ENCODE measurements at regions not wholly inside any gene's neighbourhood (a gene's known extent, or its start where the extent isn't known, plus 50 kb on each side); places are given as distances from the start of the nearest gene placed in this dataset.

GRCh38 chr16:79320956-79321355 is 279.6 kb downstream of the MAF start:
- Histone ChIP-seq H4K20me1 (ENCODE audit: insufficient read depth, low read length) (no peaks in the 10 kb centered on the region), H3K4me3 (ENCODE audit: low read depth in 1 of 2, low read length in 2 of 2) (no peak overlapping the region), H3K27ac (ENCODE audit: low read length) (no peak overlapping the region), H3K4me1 (ENCODE audit: insufficient read depth, low read length) (peaks cover 10% of the 10 kb centered on the region), H2AFZ (ENCODE audit: low read depth, low read length) (no peak overlapping the region), H3K79me2 (ENCODE audit: insufficient read depth, low read length) (no peaks in the 10 kb centered on the region), H3K9ac (ENCODE audit: low read depth, low read length) (no peak overlapping the region), H3K27me3 (ENCODE audit: insufficient read depth, low read length, poor library complexity) (no peaks in the 10 kb centered on the region), H3K4me2 (ENCODE audit: insufficient read depth, low read length) (no peak overlapping the region), H3K9me3 (ENCODE audit: insufficient read depth, low read length, severe bottlenecking) (no peaks in the 10 kb centered on the region), H3K36me3 (ENCODE audit: insufficient read depth, low read length) (no peaks in the 10 kb centered on the region)
- DNase-seq (no peak), ATAC-seq (ENCODE audit: insufficient read depth, low read depth) (no peak)
- TF ChIP-seq CTCF (IDR thresholded peaks at IDR 0.05; ENCODE audit: borderline replicate concordance, extremely low read depth, low read length, poor library complexity, severe bottlenecking): no peak
- TF ChIP-seq EZH2 (IDR thresholded peaks at IDR 0.05; ENCODE audit: borderline replicate concordance, low read depth, low read length, severe bottlenecking): no peak

- Histone ChIP-seq H3K27me3 (ENCODE audit: insufficient read depth, low read length, poor library complexity) (no peaks in the 10 kb centered on the region), H3K27ac (ENCODE audit: low read length) (no peak overlapping the region), H3K9ac (ENCODE audit: low read depth, low read length) (no peak overlapping the region), H3K4me2 (ENCODE audit: insufficient read depth, low read length) (no peak overlapping the region), H4K20me1 (ENCODE audit: insufficient read depth, low read length) (no peaks in the 10 kb centered on the region), H3K9me3 (ENCODE audit: insufficient read depth, low read length, severe bottlenecking) (no peaks in the 10 kb centered on the region), H3K4me1 (ENCODE audit: insufficient read depth, low read length) (no peaks in the 10 kb centered on the region), H3K36me3 (ENCODE audit: insufficient read depth, low read length) (no peaks in the 10 kb centered on the region), H3K79me2 (ENCODE audit: insufficient read depth, low read length) (no peaks in the 10 kb centered on the region), H2AFZ (ENCODE audit: low read depth, low read length) (no peak overlapping the region), H3K4me3 (ENCODE audit: low read depth in 1 of 2, low read length in 2 of 2) (no peak overlapping the region)
- TF ChIP-seq CTCF (IDR thresholded peaks at IDR 0.05; ENCODE audit: borderline replicate concordance, extremely low read depth, low read length, poor library complexity, severe bottlenecking) (no peak), EZH2 (IDR thresholded peaks at IDR 0.05; ENCODE audit: borderline replicate concordance, low read depth, low read length, severe bottlenecking) (no peak)
- no peak for ATAC-seq (ENCODE audit: insufficient read depth, low read depth)
- DNase-seq: no peak
These were observed 282.2 kb downstream of the MAF start for GRCh38 chr16:79318143-79318899.

GRCh38 chr16:79317521-79317920 is 283.0 kb downstream of the MAF start:
- Histone ChIP-seq H3K4me1 (ENCODE audit: insufficient read depth, low read length) (no peaks in the 10 kb centered on the region), H3K36me3 (ENCODE audit: insufficient read depth, low read length) (no peaks in the 10 kb centered on the region), H3K79me2 (ENCODE audit: insufficient read depth, low read length) (no peaks in the 10 kb centered on the region), H3K27ac (ENCODE audit: low read length) (no peak overlapping the region), H4K20me1 (ENCODE audit: insufficient read depth, low read length) (no peaks in the 10 kb centered on the region), H3K4me2 (ENCODE audit: insufficient read depth, low read length) (no peak overlapping the region), H2AFZ (ENCODE audit: low read depth, low read length) (no peak overlapping the region), H3K9ac (ENCODE audit: low read depth, low read length) (no peak overlapping the region), H3K27me3 (ENCODE audit: insufficient read depth, low read length, poor library complexity) (no peaks in the 10 kb centered on the region), H3K9me3 (ENCODE audit: insufficient read depth, low read length, severe bottlenecking) (no peaks in the 10 kb centered on the region), H3K4me3 (ENCODE audit: low read depth in 1 of 2, low read length in 2 of 2) (no peak overlapping the region)
- TF ChIP-seq EZH2 (IDR thresholded peaks at IDR 0.05; ENCODE audit: borderline replicate concordance, low read depth, low read length, severe bottlenecking) (no peak), CTCF (IDR thresholded peaks at IDR 0.05; ENCODE audit: borderline replicate concordance, extremely low read depth, low read length, poor library complexity, severe bottlenecking) (no peak)
- DNase-seq: no peak
- no peak for ATAC-seq (ENCODE audit: insufficient read depth, low read depth)

Measured in DND-41 (cell line).